DMS53 treated with DMSO at 0.1 percent for 48 hours (cell line): ENCODE measurements at regions not wholly inside any gene's neighbourhood (a gene's known extent, or its start where the extent isn't known, plus 50 kb on each side); places are given as distances from the start of the nearest gene placed in this dataset.
"Not testable (repeated sequence)": the region's sequence is repeated elsewhere in the genome, so short reads cannot be mapped to it uniquely, and the experiment has no call there.

ENCODE experiments used
- DNase-seq: peaks from one replicate; lab custom pipeline; 2025; ENCODE audit not compliant: unreplicated experiment; lab: John Stamatoyannopoulos, UW

DNA sequence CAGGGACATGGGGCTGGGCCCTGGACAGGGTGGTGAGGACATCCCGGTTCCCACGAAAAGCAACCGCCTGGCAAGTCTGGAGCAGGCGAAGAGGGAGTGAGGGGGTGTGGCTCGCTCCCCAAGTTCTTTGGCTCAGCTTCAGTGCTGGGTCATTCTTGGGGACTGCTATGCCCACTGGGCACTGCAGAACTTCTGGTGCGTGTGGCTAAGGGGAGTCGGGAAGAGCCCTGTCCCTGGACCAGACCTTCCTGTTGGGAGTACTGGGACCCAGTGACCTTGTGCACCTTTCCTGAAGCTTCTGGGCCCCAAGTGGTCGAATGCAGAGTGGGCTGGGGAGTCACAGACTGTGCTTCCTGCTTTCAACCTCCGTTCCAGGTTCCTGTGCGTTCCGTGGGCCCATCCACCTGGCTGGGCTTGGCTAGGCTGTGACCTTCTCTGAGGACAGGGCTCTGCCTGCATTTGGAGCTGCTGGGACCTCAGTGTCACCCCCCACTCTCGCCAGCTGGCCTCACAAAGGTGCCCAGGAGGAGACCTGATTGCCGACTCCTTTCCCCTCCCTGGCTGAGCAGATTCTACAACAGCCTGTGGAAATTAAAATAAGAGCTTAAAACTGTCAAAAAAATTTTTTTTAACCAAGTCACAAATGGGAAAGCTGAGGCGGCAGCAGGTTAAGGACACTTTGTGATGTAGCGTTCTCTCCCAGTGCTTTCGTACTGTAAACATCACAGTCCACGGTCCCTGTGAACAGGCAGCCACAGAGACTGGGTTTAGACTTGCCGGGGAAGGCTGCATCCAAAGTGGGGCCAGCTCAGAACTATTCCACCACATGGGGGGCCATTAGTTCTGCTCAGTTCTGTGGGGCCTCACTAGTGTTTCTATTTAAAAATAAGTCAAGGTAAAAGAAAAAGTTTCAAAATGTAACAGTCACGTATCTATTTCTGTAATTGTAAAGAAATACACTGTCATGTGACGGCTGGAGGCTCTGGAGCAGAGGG lies 63.8 kb upstream of the WNT7B start:
- DNase-seq = no peak

DNA sequence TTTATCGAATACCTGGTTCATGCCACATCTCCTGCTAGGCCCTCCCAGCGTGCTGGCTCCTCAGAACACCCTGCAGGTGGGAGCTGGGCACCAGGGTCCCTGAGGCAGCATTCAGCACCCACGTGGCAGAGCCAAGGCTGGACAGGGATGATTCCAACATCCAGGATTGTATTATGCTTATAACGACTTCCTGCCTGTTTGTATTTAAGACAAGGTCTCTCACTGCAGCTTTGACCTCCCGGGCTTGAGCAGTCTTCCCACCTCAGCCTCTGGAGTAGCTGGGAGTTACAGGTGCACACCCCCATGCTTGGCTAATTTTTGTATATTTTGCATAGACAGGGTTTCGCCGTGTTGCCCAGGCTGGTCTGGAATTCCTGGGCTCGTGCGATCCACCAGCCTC lies 64.7 kb upstream of the WNT7B start:
- DNase-seq = no peak

DNA sequence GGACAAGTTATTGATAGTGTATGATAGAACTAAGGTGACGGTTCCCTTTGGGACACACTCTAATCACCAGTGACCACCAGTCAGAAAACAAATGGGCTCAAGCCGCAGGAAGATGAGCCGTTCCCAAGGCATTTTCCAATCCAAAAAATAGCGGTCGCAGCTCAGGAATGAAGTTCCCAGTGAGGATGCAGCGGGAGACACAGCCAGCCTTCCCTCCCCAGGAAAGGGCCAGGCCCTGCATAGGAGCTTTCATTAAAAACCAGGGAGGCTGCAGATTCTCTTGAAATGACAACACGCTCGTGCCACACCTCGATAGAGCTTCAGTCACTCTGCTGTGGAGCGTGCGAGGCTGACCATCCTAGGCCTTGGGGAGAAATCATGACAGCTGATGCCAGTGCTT lies 65.8 kb upstream of the WNT7B start:
- no peak for DNase-seq

DNA sequence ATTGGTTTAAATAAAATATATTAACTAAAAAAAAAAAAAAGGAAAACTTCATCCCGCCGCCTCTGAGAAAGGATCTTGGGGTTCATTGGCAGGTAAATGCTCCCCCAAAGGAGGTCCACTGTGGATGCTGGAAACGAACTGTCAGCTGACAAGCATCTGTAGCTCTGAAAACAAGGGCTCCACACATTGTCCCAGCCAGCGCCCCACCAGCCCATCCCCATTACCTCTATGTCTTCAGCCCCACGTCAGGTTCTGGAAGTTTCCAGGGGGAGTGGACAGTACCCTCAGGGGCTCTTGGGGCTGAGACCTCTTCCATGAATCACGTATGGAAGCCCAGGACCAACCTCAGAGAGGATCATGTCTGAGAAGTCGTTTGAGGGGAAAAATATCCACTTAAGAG lies 66.4 kb upstream of the WNT7B start:
- DNase-seq = no peak

DNA sequence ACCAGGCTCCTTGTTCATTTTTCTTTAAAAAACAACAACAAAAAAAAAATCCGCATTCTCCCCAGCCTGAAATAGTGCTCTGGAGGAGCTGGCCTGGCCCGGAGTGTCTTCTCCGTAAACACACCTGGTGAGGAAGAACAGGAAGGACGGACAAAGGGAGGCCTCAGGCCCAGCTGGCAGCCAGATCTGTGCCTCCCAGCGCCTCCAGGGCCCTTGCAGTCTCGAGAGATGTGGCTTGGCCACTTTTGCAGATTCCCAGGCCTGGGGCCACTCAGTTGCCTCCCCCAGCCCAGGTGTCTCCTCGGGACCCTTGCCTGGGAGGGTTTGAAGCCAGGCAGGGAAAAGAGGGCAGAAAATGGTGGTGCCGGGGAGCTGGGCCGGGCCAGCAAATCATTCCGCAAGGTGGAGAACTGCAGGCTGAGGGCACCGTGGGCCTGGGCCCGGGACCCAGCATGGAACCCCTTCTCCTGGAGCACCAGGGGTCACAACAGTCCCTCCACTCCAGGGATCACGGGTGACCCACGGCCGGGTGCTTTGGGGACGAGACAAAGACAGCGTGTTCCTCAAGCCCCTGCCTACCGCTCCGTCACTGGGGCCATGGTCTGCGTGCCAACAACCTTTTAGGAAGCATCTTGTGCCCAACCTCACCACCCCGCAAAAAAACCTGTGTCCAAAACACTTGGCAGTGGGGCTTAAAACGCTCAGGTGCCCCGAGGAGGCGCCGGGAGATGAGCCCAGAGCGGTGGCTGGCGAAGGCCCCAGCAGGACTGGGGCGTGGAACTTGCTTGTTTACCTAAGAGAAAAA lies 67.1 kb upstream of the WNT7B start:
- peak; percentile 45 for DNase-seq

DNA sequence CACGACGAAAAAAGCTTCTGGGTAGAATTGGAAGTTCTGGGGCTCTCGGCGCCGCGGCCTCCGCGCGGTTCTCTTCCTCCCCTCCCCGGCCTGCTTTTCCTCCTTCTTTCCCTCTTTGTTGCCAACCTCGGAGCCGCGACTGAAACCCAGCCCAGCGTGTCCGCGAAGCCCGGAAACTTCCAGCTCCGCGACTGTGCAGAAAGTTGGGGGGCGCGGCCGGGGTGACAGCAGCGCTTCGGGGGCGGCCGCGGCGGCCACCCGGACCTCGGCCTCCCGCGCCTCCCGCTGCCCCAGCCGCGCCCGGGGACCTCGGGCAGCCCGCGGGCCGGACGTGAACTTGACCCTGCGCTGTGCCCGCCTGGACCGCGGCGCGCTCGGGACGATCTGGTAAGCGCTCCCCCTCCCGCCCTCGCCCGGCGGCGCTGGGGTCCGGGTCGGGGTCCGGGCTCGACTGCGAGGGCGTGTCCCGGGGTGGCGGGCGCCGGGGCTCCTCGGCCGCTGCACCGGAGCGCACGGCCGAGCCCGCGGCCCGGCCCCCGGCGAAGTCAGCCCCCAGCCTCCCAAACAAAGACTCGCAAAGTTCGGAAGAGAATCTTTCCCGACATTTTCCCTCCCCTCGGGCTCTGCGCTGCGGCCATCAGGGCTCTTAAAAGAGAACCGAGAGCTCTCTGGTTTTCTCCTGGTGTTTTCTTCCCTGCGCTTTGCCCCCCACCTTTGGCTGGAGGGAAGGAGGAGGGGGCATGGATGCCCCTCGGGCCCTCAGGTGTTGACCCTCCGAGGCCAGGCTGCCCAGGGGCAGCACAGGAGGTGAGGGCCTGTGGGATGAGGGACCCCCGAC lies 67.9 kb upstream of the WNT7B start:
- DNase-seq = no peak

DNA sequence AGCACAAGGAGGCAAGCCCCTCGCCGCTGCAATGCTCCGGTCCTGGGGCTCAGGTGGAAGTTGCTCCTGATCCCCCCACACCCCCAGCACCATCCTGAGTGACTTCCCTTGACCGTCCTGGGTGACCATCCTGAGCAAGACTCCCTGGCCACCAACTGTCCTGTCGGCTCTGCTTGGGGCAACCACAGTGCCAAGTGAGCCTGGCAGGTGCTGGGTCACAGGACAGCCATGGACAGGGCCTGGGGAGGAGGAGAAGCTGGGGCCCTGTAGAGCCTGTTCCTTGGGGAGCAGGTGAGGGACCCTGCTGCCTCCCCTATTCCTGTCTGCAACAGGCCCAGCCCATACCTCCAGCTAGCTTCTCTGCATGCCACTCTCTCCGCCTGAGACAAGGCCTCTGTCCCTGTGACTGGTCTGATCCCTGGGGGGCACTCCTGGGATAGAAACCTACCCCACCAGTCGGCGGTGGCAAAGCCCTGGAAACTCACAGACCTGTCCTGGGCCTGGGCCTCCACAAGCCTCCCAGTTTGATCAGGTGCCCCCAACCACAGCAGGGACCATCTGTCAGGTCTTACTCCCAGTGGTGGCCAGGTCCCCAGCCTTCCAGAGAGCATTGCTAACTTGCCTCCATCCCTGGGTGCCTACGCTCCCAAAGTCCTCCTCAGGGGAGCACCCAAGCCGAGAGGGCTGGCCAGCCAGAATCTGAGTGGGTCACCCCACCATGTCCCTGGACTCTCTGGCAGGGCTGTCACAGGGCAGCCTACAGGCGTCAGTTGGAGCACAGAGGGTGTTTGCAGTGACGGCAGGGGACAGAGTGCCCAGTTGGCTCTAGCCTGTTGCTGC lies 68.7 kb upstream of the WNT7B start:
- no peak for DNase-seq

DNA sequence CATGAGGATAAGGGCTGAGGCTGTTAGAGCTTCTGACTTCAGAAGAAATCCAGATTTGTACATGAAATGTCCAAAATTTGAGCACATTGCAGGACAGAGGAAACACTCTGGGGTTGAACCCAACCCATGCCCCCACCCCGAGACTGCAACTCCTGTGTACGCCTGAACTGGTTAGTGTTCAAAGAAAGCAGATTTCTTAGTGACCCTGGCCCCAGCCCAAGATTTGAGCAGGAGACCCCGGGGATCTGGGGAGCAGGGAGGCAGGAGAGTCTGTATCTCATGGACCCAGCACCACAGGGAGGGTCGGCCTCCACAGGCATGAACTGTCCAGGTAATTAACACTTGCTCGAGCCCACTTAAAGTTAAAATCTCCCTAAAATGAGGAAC lies 69.3 kb upstream of the WNT7B start:
- no peak for DNase-seq

DNA sequence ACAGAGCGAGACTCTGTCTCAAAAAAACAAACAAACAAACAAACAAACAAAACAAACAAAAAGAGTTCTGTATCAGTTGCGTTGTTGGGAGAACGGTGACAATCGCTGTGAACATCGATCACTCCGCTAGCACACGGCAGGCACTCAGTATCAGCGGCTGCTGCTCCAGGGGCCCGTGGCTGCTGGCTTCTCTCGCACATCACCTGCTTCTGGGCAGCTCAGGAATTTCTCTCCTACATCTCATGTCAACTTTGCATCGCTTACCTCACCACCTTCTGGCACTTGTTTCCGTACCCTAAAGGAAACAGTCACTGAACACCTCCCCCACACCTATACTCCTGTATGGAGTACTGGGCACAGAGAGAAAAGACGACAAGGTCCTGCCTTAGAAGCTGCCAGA lies 70.3 kb upstream of the WNT7B start:
- DNase-seq = no peak

DNA sequence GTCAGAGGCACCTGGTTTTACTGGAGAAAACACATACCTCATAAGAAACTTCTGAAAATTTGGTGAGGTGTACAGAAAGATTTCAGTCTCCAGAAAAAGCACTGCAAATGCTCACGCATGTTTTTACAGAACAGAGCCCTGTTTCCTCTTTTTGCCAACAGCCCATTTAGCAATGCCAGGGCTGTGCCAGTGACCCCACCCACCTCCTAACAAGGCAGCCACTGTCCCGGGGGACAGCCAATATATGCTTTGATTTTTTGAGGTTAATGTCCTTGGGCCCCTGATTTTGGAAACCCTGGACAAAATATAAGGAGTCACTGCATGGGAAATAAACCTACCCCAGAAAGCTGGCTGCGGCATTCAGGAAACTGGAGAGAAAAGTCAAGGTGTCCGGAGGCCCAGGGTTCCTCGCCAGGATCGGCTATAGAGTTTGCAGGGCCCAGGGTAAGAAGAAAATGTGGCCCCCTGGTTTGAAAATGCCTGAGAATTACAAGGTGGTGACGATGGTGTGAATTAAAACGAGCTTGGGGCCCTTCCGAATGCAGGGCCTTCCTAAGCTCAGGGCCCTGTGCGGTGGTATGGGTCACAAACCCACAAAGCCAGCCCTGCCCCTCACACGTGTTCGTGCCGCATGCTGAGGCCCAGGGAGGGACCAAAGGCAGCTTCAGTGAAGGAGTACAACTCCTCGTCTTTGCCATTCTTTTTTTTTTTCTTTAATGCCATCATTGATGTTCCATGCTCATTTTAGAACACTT lies 71.1 kb upstream of the WNT7B start:
- DNase-seq = no peak

DNA sequence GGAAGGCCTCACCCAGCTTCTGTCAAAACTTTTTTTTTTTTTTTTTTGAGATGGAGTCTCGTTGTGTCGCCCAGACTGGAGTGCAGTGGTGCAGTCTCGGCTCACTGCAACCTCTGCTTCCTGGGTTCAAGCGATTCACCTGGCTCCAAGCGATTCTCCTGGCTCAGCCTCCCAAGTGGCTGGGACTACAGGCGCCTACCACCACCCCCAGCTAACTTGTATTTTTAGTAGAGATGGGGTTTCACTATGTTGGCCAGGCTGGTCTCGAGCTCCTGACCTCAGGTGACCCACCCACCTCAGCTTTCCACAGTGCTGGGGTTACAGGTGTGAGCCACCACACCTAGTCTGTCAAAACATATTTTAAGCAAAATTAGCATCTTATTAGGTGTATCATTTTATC lies 71.7 kb upstream of the WNT7B start:
- not testable (repeated sequence) for DNase-seq

DNA sequence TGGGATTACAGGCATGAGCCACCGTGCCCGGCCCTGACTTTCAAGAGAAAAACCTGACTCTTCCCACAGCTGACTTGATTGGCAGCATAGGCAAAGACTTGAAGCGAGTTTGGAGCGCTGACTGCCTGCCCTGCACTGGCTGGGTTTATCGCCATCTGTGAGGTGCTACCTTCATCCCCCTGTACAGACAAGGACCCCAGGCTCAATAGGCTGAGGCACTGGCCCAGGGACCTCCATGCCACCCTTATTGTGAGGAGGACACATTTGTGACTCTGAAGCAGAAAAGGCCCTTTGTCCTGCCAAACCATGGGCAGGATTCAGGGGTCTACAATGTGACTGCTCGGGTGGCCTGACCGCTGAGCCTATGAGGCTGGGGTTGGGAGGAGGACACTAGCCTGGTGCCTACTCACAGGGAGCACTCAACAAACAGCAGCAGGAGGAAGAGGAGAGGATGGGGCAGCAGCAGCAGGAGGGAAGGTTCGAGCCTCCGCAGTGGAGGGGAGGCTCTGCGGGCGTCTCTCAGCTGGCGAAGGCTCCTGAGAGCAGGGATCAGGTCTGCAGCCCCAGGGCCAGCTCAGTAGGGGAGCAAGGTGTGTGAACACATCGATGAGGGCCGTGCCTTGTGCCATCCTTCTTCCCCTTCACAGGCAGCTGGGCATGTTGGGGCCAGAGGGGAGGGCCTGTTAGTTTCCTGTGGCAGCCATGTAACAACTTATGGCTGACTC lies 72.9 kb upstream of the WNT7B start:
- no peak for DNase-seq

DNA sequence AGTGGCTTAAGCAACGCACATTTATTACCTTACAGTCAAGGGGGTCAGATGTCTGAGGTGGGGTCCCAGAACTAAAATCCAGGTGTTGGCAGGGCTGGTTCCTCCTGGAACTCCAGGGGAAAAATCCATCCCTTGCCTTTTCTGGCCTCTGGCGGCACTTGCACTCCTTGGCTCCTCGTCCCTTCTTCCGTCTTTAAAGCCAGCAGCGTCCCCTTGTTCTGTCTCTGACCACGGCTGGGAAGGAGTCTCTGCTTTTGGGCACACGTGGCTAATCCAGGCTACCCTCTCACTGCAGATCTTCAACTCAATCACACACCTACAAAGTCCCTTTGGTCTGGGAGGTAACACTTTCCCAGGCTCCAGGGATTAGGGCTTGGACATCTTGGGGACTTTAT lies 73.5 kb upstream of the WNT7B start:
- no peak for DNase-seq

DNA sequence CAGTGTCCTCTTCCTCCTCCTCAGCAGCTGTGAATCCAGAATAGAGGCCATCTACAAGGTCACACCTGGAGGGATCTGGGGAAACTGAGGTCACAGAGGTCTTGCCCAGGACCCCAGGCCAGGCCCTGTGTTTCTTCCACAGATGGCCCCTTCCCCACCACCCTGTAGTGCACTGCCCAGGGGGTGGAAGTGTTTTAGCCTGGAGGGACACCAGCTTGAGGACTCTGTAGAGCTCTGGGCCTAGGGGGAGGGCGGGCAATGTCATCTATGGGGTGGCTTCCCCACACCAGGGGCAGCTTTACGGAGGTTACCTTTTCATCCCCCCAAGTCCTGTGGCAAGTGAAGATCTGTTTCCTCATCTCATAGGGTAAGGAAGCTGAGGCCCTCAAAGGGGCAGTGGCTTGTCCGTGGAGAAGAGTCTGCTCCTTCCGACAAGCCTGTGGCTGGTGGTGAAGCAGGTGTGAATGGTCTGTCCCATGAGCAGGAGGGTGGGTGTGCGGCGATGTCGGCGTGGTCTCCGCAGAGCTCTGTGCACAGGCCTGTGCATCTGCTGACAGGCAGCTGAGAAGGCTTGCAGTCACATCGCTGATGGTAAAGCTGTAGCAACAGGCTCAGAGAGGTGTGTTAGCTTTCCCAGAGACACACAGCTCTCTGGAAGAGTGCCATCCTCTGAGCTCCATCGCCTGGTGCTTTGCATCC lies 74.1 kb upstream of the WNT7B start:
- DNase-seq = no peak

DNA sequence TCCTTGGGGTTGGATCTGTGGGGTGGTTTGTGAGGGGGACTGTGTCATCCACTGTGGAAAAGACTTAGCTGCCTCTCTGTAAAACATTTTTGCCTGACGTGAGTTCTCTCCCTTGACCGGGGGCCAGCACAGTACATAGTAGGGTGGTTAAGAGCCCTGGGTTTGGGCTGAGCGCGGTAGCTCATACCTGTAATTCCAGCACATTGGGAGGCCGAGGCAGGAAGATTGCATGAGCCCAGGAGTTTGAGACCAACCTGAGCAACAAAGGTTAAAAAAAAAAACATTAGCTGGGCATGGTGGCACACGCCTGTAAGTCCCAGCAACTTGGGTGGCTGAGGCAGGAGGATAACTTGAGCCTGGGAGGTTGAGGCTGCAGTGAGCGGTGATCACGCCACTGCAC lies 74.7 kb upstream of the WNT7B start:
- DNase-seq = no peak

DNA sequence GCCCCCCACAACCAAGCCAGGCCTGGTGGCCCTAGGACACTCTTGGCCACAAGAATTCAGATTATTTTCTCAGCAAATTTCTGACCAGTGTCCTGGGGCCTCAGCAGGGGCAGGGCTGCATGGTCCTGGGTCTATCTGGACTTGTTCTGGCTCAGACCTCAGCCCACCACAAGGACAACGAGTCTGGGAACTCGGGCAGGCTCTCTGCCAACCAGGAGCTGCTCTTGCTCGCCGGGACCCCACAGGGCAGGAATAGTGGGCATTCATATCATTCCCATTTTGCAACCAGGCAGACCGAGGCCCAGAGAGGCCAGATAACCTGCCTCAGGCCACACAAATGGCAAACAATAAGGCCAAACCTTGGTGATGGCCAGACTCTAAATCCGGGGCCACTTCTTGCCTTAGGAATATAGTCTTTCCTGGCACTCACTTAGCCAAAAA lies 75.4 kb upstream of the WNT7B start:
- DNase-seq = no peak

DNA sequence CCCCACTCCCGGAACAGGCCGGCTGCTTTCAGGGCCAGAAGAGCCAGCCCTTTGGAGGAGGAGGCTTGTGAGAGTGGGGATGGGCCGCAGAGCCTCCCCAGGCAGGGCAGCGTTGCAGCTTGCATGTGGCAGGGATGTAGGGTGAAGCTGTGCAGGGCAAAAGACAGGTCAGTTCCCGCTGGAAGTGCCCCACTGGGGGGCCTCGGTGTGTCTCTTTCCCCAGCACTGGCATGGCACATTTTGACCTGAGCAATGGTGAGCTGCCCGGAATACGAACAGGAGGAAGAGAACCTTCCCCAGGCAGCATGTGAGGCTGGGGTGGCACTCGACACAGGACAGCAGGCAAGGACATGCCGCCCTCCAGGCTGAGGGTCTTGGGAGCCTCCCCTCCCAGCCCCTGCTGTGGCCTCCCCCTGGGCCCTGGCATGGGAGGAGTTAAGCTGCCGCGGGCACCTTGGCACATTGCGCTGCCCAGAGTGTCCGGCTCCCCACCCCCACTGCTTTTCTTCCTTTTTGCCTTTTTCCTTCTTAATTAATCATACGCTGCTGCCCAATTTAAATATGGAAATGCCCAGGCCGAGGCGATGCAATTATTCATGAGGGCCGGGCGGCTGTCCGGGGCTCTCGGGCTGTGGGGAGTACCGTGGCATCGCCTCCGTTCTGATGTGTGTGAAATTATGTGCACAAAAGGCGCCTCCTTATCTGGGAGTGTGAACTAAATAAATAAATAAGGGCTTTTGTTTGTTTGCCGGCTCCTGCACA lies 76.0 kb upstream of the WNT7B start:
- DNase-seq = peak; percentile 65
